Endometrial microvascular endothelial cells (primary cell): ENCODE measurements at regions not wholly inside any gene's neighbourhood (a gene's known extent, or its start where the extent isn't known, plus 50 kb on each side); places are given as distances from the start of the nearest gene placed in this dataset.

Source experiments
- in situ Hi-C: cut with HindIII; loops from 2 replicates; pipeline ENCODE4 v1.10.0; 2017; ENCODE audit warnings: low sequenced_read_pairs, low pct_unique_long_range_greater_than_20kb; ENCODE audit errors: inconsistent ontology term

DNA sequence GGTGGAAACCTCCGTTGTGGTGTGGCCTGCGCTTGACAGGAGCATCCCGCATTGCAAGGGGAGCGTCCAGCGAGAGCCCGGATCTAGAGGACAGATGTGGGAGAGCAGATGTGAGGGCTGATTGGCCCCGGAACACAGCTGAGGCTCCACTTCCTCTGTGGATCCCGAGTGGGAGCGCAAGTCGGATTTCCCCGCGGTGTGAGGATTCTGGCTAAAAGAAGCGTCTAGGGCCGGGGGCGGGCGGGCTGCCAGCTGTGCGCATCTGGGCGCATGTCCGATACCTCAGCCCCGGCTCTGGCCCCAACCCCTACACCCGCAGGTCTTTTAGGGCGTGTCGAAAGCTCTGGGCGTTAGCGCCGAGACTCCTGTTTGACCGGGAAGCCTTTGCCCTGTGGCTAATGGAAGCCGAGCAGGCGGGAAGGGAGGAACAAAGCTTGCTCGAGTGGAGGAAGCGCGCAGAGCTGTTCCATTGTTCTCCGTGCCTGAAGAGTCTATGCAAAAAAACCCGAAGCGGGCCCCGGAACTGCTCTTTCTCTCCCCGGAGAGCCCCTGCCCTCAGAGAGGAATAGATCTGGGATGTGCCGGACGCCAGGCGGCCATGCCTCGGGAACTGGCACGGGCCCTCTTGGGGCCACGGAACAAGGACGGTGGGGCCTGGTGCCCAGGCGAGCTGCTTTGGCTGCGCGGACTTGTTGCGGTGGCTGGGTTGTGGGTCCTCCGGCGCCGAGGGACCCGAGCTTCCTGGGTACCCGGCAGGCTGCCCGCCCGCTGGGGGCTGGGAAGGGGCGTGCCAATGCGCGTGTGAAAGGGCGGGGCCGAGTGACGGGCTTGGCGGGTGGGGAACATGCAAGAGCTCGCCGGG lies 111.1 kb downstream of the NAV1 start:
- in situ Hi-C loops, result loop anchor here (10.0 kb wide), 1 partner anchor 85 kb away; no protein-coding TSS in a partner anchor

DNA sequence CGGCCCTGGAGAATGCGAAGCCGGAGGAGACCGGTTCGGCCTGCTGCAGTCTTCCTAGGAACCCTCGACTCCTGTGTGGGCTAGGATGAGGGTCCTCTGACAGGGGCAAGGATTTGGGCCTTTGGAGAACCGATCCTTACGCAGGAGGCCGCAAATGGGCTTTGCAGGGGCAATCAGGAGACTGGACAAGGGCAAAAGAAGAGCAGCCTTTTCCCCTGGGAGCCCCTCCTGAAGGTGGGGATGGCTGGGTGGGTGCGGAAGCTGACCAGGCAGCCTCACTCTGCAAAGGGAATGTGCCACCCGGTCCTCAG lies 111.7 kb downstream of the NAV1 start:
- in situ Hi-C loops, result loop anchor here (10.0 kb wide), 1 partner anchor 86 kb away; no protein-coding TSS in a partner anchor

DNA sequence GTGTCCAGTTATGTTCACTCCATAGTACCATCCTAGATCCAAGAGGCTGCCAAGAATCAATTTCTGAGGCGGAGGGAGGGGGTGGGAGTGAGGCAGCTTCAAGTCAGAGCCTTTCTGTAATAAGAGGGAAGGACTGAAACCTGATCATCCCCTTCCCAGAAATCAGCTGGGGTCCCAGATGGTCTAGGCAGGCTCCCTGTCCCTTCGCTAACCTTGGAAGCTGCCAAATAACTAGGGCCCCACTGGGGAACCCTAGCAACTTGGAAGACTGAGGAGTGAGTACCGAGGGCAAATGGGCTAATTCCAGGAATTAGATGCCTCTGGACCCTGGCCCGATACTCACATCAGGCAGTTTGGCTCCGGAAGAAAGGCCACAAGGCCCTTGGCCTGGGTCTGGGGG lies 113.3 kb downstream of the NAV1 start:
- in situ Hi-C loops, result loop anchor here (10.0 kb wide), 1 partner anchor 87 kb away; no protein-coding TSS in a partner anchor

DNA sequence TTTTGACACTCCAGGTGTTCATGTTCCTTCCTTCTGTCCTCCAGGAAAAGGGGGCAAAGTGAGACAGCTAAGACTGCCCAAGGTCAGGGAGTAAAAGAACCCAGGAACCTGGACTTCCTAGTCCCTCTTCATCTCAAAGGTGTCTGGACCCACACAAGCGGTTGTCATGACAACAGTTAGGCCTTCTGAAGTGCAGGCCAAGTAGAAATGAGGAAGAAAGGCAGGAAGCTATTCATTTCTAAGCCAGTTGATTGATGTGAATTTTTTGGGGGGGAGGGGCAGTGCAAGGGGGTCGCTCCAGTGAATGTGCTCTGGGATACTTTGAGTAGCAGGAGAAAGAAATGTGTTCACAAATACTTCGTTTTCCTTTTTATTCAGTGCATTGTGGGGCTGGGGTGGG lies 114.3 kb downstream of the NAV1 start:
- in situ Hi-C loops, result loop anchor here (10.0 kb wide), 1 partner anchor 88 kb away; no protein-coding TSS in a partner anchor

DNA sequence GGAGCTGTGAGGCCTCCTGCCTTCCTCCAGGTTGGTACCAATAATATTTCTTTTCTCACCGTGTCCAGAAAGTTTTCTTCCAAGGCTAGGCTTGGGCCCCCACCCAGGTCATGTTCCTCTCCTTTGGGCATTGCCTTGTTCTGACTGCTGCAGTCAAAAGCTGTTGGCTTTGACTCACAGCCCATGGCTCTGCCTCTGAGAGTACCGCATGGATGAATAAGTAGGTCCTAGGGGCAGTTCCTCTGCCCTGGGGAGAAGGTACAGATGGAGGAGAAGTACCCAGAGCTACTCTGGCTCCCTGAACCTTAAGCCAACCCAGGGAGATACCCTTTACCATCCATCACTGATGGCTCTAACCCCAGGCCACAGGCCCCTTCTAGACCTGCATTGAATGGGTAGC lies 115.0 kb downstream of the NAV1 start:
- in situ Hi-C loops, result loop anchor here (10.0 kb wide), 1 partner anchor 89 kb away; no protein-coding TSS in a partner anchor

DNA sequence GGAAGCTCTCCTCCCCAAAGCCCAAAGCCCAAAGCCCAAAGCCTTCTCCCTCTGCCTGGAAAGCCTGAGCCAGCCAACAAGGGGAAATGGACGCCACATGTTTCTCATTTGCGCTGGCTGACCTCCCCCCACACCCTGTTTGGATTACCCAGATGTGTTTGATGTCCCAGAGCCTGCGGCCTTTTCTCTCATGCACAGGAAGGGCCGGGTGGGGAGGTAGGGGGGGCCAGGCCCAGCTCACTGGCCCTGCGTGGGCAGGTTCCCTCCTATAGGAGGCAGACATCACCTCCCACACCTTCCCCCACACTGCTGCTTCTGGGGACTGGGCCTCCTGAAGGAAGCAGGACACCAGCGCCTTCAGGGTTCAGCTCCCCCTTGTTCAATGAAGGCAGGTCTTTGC lies 116.3 kb downstream of the NAV1 start:
- in situ Hi-C loops, result loop anchor here (10.0 kb wide), 1 partner anchor 90 kb away; no protein-coding TSS in a partner anchor

DNA sequence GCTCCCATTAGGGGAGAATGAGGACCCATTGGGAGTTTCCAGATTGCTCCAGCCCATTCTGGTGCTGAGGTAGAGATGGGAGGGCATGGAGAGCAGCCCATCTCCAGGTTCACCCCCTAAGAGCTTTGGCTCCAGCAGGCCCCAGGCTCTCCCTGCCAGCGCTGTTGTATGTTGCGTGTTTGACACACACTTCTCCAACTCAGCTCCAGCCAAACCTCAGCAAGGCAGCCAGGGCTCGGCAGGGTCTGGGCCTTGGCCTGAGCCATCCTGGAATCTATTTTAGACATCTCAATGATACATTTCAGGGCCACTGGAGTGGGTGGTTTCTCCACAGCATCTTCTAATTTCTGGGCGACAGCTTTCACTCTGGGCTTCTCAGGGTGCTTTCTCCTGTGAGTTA lies 117.0 kb downstream of the NAV1 start:
- in situ Hi-C loops, result loop anchor here (10.0 kb wide), 1 partner anchor 91 kb away; no protein-coding TSS in a partner anchor

DNA sequence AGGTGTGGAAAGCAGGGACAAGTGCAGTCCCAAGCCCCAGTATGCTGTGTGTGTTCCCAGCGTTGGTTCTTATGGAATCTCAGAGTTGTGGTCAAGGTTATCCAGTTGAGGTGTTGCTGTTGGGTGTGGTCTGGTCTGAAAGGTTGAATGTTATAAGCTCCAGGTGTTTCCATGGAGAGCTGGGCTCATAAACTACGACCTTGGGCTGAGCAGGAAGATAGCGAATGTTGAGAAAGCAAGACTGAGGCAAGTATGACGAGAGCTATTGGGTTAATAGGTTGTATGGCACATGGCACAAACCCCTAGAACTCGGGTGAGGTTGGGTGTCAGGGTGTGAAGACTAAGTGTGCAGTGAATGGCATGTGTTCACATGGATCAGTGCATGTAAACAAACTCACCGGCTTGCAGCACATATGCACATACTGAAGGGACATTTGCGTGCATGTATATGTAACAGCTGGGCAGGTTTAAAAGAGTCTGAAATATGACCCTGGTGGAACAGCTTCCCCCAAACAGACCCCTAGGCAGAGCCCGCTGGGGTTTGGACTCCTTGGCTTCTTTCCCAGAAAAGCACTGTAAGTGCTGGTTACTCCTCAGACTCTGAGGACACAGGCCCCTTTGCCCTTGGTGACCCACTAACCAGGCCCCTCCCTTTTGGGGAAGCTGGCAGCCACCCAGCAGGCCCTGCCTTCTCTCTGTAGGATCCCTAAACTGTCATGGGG lies 117.5 kb downstream of the NAV1 start:
- in situ Hi-C loops, result loop anchor here (10.0 kb wide), 1 partner anchor 92 kb away; no protein-coding TSS in a partner anchor

DNA sequence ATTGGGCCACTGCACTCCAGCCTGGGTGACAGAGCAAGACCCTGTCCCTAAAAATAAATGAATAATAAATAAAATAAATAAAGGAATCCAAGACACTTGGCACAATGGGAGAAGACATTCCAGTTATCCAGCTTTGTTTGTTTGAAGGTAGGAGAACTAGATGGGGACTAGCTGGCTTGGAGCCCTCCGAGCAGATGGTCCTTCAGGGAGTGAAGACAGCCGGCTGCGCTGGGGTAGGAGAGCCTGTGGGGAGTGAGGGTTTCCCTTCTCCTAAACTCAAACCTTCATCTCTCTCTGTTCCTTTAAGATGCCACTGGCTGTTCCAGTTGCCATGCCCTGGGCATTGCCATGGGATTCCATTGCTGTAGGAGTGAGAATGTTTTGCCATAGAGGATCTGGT lies 120.6 kb downstream of the NAV1 start:
- in situ Hi-C loops, result loop anchor here (10.0 kb wide), 1 partner anchor 95 kb away; no protein-coding TSS in a partner anchor

DNA sequence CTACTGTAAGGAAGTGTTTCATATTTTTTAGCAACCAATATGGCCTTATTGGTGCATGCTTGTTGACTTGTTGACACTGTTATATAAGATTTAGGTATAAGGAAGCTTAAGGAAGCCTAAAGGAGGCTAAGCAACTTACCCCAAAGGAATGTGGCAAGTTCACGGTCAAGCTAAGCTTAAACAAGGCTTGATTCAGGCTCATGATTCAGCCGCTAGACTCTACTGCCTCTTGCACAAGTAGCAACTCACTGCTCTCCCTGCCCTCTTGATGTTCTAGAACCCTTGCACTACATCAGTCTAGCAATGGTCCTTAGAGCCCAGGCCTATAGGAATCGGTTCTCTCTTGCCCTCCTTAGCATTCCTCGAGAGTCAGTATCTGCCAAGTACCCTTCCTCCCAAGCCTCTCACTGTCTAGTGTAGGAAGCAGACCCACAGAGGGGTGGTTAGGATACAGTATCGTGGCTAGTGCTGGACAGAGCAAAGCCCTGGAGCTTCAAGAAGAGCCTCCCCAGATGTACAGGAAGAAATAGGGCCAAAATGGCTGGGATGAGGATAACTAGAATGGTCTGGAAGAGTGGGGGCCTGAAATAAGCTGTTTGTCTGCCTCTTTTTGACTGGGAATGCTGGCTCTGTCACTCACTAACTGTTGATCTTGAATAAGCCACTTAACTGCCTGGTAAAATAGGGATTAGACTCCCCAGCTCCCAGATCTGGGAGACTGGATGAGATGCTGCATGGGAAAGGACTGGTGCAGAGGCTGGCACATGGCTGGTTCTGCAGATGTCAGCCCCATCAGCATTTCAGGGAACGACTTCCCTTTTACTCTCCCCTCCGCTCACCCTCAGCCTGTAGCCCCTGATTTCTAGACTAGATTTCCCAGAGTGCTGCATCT lies 122.2 kb downstream of the NAV1 start:
- in situ Hi-C loops, result no loop called here

DNA sequence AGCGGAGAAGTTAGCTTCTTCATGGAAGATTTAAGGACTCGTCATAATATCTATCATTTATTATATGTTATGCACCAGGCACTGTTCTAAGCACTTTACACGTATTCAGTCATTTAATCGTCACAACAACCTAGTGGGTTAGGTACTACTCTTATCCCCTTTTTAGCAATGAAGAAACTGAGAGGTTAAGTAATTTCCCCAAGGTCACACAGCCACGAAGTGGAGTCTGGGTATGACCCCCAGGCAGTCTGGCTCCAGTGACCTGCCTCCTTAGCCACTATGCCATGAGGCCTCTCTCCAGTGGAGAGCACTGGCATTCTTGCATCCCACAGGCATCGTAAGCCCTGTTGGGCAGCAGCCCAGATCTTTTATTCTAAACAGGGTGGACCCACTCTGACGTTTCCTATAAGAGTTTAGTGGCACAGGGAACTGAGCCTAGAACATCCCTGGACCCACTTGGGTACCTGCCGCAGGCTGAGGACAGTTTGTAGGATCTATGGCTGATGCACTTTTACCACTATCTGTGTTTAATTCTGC lies 123.0 kb downstream of the NAV1 start:
- in situ Hi-C loops, result no loop called here

DNA sequence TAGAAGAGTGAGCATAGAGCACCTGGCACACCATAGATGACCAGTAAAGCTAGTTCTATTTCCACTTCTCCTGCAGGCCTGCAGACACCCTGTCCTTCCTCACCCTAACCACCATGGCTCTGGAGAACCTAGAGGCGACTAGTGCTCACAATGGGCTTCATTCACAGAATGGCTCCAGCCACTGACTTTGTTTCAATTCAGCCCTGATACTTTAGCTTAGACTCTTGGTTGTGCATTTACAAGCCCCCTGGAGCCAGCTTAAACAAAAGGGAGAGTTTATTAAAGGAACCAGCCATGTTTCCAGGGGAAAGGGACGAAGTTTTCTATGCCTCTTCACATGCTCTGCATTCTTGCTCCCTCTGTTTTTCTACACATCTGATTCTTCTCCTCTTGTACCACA lies 123.7 kb downstream of the NAV1 start:
- in situ Hi-C loops, result no loop called here

DNA sequence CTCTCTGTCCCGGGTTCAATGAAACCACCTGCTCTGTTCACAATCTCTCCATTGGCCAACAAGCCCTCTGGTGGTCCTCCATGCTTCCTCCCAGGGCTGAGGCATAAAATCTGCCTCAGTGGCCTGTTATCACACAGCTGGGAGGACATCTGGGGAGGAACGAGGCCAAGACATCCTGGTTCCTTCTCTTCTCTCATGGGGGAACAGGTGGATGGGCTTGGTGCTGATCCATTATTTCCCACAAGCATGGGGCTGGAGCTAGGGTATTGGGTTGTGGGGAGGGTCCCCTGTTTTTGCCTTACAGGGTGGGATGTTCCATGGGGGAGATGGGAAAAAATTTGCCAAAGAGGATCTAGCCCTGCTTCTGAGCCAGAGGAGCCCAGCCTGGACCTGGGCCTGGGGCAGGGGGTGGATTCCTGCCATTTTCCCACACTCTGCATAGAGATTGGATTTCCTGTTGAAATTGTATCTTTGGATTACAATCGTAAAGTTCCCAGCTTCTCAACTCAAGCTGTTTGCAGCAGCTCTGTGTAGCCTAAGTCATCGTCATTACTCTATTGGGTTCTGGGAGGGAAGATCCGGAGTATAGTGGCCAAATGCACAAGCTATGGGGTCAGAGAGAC lies 124.7 kb downstream of the NAV1 start:
- in situ Hi-C loops, result no loop called here

DNA sequence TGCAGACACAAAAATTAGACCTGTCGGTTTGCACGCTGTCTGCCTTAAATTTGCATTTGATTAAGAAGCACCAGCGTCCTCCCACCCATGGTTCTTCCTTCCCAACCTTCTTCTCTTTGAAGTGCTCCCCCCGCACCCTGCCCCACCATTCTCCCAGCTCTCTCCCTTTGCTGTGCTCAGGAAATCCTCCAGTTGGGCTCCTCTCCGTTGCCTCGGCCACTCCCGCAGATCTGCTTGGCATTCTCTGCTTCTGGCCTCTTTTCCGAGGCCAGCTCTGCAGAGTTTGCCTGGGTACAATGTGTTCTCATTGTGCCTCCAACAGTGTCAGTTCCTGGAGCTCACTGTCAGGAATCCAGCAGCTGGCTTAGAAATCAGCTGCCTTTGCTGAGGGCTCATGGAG lies 126.1 kb downstream of the NAV1 start:
- in situ Hi-C loops, result no loop called here

DNA sequence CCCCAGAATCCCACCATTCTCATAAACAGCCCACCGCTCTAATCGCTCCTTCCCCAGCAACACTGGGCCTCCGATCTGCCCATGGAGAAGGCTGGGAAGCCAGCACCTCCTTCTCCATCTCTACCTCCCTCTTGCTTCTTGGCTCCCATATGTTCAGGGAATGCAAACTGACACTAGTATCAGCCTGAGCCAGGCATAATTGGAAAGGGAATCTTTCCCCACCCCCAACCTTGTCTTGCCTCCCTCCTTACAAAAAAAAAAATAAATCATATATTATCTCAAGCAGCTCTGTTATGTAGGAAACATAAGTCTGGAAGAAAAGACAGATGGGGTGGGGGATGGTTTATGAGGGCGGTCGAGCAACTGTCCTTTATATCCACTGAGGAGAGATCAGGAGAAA lies 127.2 kb downstream of the NAV1 start:
- in situ Hi-C loops, result no loop called here

DNA sequence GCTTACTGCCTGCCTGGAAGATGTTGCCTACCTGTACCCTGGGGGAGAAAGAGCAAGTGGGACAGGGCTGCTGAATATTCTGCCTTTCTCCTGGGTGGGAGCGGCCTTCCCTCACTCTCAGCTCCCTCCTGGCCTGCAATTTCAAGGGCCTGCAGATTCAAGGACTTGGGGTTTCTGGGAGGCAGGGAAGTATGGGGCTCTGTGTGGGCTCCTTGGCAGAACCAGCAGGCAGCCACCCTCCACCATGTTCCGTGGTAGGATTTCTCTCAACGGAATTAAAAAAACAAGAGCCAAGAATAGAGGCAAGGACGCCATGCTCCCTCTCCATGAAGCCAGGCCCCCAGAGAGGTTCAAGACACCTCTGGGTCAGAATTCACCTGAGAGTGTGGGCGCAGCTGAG lies 127.7 kb downstream of the NAV1 start:
- in situ Hi-C loops, result no loop called here

DNA sequence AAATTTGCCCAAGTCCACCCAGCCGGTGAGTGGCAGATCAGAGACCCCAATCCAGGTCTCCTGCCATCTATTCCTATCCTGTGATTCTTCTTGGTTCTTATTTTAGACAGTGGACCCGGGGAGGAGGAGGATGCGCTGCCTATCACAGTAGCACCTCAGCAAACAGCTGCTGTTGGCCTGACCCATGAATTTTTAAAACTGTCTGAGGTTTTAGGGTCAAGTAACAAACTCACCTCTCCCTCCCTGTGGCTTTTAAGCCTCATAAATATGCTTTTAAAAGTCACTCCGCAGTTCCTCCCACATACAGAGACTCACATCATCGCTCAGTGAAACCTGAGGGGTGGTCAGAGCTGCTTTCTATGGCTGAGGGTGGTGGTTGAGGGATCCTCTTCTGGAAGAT lies 128.6 kb downstream of the NAV1 start:
- in situ Hi-C loops, result no loop called here

DNA sequence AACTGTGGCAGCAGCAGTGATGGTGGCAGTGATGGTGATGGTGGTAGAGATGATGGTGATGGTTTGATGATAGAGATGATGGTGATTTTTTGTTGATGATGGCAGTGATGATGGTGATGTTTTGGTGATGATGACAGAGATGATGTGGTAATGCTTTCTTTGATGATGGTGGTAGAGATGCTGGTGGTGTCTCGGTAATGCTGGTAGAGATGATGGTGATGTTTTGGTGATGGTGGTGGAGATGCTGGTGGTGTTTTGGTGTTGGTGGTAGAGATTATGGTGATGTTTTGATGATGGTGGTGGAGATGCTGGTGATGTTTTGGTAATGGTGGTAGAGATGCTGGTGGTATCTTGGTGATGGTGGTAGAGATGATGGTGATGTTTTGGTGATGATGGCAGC lies 131.6 kb downstream of the NAV1 start:
- in situ Hi-C loops, result no loop called here
